GM13976 (cell line): ENCODE measurements at regions not wholly inside any gene's neighbourhood (a gene's known extent, or its start where the extent isn't known, plus 50 kb on each side); places are given as distances from the start of the nearest gene placed in this dataset.

ENCODE experiments used
- DNase-seq: peaks from one replicate; pipeline ENCODE4 v3.0.0; 2012; ENCODE audit warnings: low spot score
- CTCF ChIP-seq: IDR thresholded peaks from 2 replicates; pipeline ENCODE4 v1.5.1; 2012; ENCODE audit warnings: borderline replicate concordance, mild to moderate bottlenecking; ENCODE audit not compliant: insufficient read depth; ENCODE audit errors: extremely low read depth, missing control alignments, control extremely low read depth
- in situ Hi-C: fragments of 300-500 bp; cut with MboI; formaldehyde crosslinking; loops from one replicate; pipeline ENCODE4 v1.12.0; 2022; ENCODE audit warnings: low sequenced_read_pairs, mixed read lengths, inconsistent platforms; ENCODE audit not compliant: unreplicated experiment

DNA sequence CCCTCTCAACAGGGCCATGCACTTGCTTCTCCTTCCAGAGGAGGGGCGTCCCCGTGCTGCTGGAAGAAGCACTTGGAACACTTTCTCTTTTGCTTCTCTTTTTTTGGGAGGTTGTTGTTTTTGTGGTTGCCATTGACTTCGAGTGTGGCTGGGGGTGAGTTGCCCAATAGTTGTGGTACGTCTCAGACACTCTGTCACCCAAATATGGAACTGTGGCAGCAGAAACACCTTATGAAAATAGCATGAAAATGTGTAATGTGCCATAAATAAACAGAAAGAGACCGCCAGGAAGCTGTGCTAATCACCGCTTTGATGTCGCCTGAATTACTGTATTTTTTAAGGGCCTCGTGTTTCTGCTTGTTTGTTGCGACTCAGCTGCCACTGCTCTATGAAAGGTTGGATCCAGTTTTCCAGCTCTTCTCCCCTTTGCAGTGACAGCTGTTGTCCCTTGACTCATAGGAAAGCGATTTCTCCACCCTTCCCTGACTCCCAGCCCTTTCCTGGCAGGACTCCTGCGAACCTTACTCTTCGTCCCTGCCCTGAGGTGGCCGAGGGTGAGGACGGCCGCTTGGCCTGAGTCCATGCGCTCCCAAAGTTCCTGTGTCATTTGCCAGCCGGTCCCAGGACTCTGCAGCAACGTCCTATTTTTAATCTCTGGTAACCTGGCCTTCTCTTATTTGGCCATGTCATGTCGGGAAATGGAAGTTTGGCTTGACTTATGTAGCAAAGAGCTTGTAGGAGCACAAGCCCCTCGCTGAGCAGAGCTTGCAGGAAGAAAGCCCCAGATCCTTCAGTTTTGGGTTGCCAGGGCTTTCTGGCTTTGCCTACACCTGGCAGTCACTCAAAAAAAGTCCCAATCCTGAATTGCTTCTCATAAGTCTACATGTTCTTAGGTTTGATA is 694.6 kb downstream of the QKI start:
- in situ Hi-C loops = loop anchor here (25.0 kb wide), 1 partner anchor 697 kb away; the partner anchor contains the start of gene QKI
- no peak for TF ChIP-seq CTCF
- DNase-seq = no peak

DNA sequence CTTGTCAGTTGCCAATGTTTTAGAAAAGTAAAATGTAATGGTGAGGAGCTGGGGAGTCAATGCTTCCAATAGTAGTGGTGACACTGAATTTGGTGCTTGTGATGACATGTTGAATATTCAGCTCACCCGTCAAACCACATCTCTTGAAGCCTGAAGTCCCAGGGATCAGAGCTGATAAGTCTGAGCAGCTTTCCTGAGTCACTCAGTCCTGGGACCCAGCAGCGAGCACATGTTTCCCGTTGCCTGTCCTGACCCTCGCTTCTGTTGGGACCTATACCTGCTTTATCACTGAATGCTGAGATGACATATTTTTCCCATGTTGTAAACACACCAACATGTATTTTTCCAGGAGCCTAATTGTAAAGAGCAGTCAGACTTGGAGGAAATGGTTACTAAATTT is 693.6 kb downstream of the QKI start:
- TF ChIP-seq CTCF = no peak
- in situ Hi-C loops = loop anchor here (25.0 kb wide), 1 partner anchor 696 kb away; the partner anchor contains the start of gene QKI
- no peak for DNase-seq

DNA sequence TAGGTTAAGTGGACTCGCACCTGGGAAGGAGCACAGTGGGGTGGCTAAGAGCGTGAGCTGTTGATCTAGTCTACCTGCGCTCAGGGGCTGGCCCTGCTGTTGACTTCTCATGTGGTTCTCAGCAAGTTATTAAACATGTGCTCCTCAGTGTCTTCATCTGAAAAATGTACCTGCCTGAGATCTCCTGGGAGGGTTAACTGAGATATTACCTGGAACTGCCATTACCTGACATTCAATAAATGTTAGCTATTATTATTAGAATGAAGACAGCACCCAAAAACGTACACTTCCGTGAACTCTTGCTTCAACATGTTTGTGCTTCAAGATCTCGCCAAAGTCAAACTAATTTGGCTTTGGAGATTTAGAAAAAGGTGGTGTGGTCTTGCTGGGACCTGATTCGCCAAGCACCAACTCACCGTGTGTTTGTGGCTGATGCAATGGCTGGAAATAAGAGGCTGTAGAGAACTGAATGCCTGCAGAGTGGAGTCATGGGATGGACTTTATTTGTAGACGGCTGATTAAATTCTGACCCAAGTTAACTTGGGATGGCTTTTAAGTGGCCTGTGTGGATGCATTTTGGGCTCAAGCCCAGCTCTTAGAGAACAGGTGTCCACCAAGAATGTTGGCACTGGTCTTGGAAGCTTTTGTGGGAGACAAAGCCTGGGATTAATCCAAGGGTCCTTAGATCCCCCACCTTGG is 692.9 kb downstream of the QKI start:
- in situ Hi-C loops = loop anchor here (25.0 kb wide), 1 partner anchor 695 kb away; the partner anchor contains the start of gene QKI

GRCh38 chr6:164106345-164106769 is 691.8 kb downstream of the QKI start:
- TF ChIP-seq CTCF = no peak
- DNase-seq = peak; percentile 58
- in situ Hi-C loops = loop anchor here (25.0 kb wide), 1 partner anchor 694 kb away; the partner anchor contains the start of gene QKI

More for the DNA sequence above, 692.9 kb downstream of the QKI start:
- TF ChIP-seq CTCF = no peak
- DNase-seq = no peak

- in situ Hi-C loops = loop anchor here (25.0 kb wide), 1 partner anchor 693 kb away; the partner anchor contains the start of gene QKI
- TF ChIP-seq CTCF = no peak
- DNase-seq = no peak
Measured at GRCh38 chr6:164105705-164106104, 691.2 kb downstream of the QKI start.

DNA sequence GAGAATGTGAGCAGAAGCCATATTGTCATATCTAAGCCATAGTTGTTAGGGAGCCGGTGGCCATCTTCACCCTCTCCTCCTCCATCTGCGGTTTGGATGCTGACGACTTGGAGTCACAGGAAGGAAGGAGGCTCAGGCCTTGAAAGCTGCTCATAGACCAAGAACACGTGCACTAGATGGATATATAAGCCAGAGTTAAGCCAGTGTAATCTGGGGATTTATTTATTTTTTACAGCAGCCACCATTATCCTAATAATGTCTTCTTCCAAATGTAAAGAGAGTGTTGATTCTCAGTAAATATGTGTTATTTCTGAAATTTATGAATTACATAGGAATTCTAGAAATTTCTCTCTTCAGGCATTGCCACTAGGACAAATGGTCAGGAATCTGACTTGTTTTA is 689.9 kb downstream of the QKI start:
- TF ChIP-seq CTCF = no peak
- no peak for DNase-seq
- in situ Hi-C loops = loop anchor here (25.0 kb wide), 1 partner anchor 692 kb away; the partner anchor contains the start of gene QKI
